Liver (tissue), 8 donors: ENCODE measurements at regions not wholly inside any gene's neighbourhood (a gene's known extent, or its start where the extent isn't known, plus 50 kb on each side); places are given as distances from the start of the nearest gene placed in this dataset.
"Not testable (repeated sequence)": the region's sequence is repeated elsewhere in the genome, so short reads cannot be mapped to it uniquely, and the experiment has no call there.

Source experiments
- DNase-seq: peaks from one replicate; pipeline ENCODE4 v3.0.0-alpha.2; 2017; ENCODE audit warnings: low spot score
- H3K27ac ChIP-seq, 2 donors: one replicate each; pipeline ENCODE4 v1.7.0; 2013; ENCODE audit warnings: inconsistent platforms in 2 of 2, low read length in 2 of 2, control low read depth in 1 of 2, low read depth in 1 of 2, mild to moderate bottlenecking in 1 of 2
- H3K27me3 ChIP-seq, 4 donors: one replicate each; pipeline versions ENCODE4 v1.6.1 to v1.7.0; 2013; ENCODE audit warnings: low read length in 3 of 4, inconsistent platforms in 1 of 4, mild to moderate bottlenecking in 1 of 4, moderate library complexity in 1 of 4; ENCODE audit not compliant: control insufficient read depth in 4 of 4, insufficient read depth in 4 of 4
- H3K36me3 ChIP-seq, 4 donors: one replicate each; pipeline versions ENCODE4 v1.6.1 to v1.7.0; 2013; ENCODE audit warnings: low read length in 3 of 4, mild to moderate bottlenecking in 3 of 4, low read depth in 1 of 4, moderate library complexity in 1 of 4; ENCODE audit not compliant: control insufficient read depth in 4 of 4, insufficient read depth in 3 of 4
- H3K4me1 ChIP-seq, 4 donors: one replicate each; pipeline versions ENCODE4 v1.6.1 to v1.7.0; 2013; ENCODE audit warnings: low read length in 3 of 4, mild to moderate bottlenecking in 3 of 4, moderate library complexity in 1 of 4; ENCODE audit not compliant: control insufficient read depth in 4 of 4, insufficient read depth in 4 of 4
- H3K4me3 ChIP-seq, 3 donors: one replicate each; pipeline versions ENCODE4 v1.6.1 to v1.7.0; 2013; ENCODE audit warnings: low read length in 3 of 3, control low read depth in 1 of 3, low read depth in 1 of 3, mild to moderate bottlenecking in 1 of 3
- H3K9ac ChIP-seq, 2 donors: one replicate each; pipeline ENCODE4 v1.7.0; 2013; ENCODE audit warnings: low read length in 2 of 2, mild to moderate bottlenecking in 2 of 2, moderate library complexity in 2 of 2, control low read depth in 1 of 2, low read depth in 1 of 2
- H3K9me3 ChIP-seq, 4 donors: one replicate each; pipeline versions ENCODE4 v1.6.1 to v1.7.0; 2013; ENCODE audit warnings: low read length in 3 of 4; ENCODE audit not compliant: control insufficient read depth in 4 of 4
- EGR1 ChIP-seq, 2 donors: IDR thresholded peaks; 2 replicates each; pipeline ENCODE4 v1.6.1; 2016 to 2018; ENCODE audit warnings: antibody characterized with exemption in 2 of 2, low read depth in 2 of 2
- FOXA1 ChIP-seq: IDR thresholded peaks from 2 replicates; pipeline ENCODE4 v1.6.1; 2016; ENCODE audit warnings: antibody characterized with exemption
- FOXA2 ChIP-seq: IDR thresholded peaks from 2 replicates; pipeline ENCODE4 v1.6.1; 2016; ENCODE audit warnings: antibody characterized with exemption
- GABPA ChIP-seq, 2 donors: IDR thresholded peaks in 1 of 2; conservative IDR thresholded peaks in 1 of 2; 2 replicates each; pipeline ENCODE4 v1.6.1; 2016; ENCODE audit warnings: antibody characterized with exemption in 2 of 2, mild to moderate bottlenecking in 1 of 2, moderate library complexity in 1 of 2
- HNF4A ChIP-seq, 2 donors: conservative IDR thresholded peaks; 2 replicates each; pipeline ENCODE4 v1.6.1; 2016; ENCODE audit warnings: antibody characterized with exemption in 2 of 2, mild to moderate bottlenecking in 2 of 2
- HNF4G ChIP-seq: IDR thresholded peaks from 2 replicates; pipeline ENCODE4 v1.6.1; 2016; ENCODE audit warnings: antibody characterized with exemption
- JUND ChIP-seq, 2 donors: IDR thresholded peaks; 2 replicates each; pipeline ENCODE4 v1.6.1; 2016; ENCODE audit warnings: antibody characterized with exemption in 2 of 2
- NR2F2 ChIP-seq: IDR thresholded peaks from 2 replicates; pipeline ENCODE4 v1.6.1; 2016; ENCODE audit warnings: antibody characterized with exemption
- RAD21 ChIP-seq, 2 donors: IDR thresholded peaks; 2 replicates each; pipeline ENCODE4 v1.6.1; 2016; ENCODE audit warnings: antibody characterized with exemption in 2 of 2, mild to moderate bottlenecking in 2 of 2
- REST ChIP-seq: IDR thresholded peaks from 2 replicates; pipeline ENCODE4 v1.6.1; 2016; ENCODE audit warnings: antibody characterized with exemption, mild to moderate bottlenecking
- RXRA ChIP-seq, 2 donors: IDR thresholded peaks; 2 replicates each; pipeline ENCODE4 v1.6.1; 2017 to 2018; ENCODE audit warnings: antibody characterized with exemption in 2 of 2, mild to moderate bottlenecking in 1 of 2
- SP1 ChIP-seq: IDR thresholded peaks from 2 replicates; pipeline ENCODE4 v1.6.1; 2018; ENCODE audit warnings: antibody characterized with exemption, mild to moderate bottlenecking
- TAF1 ChIP-seq: conservative IDR thresholded peaks from 2 replicates; pipeline ENCODE4 v1.6.1; 2016; ENCODE audit warnings: antibody characterized with exemption, mild to moderate bottlenecking
- YY1 ChIP-seq: IDR thresholded peaks from 2 replicates; pipeline ENCODE4 v1.6.1; 2016; ENCODE audit warnings: antibody characterized with exemption, mild to moderate bottlenecking
- WGBS: extraction: QIAGEN DNeasy Blood & Tissue Kit; methylation state at CpG from one replicate; pipeline ENCODE4 v1.1.7; 2013; 5-methylcytosine and 5-hydroxymethylcytosine counted together
- TF ChIP-seq, protein P1 (sequence below): fragments of 150-350 bp; IDR thresholded peaks from 2 replicates; pipeline ENCODE4 v1.5.1; 2017; ENCODE audit warnings: improper control_type of control experiment, low read depth, low read length; ENCODE audit not compliant: missing input control
- TF ChIP-seq, protein P2 (sequence below): IDR thresholded peaks from 2 replicates; pipeline ENCODE4 v1.6.1; 2016; ENCODE audit warnings: antibody characterized with exemption
- TF ChIP-seq, protein P3 (sequence below): IDR thresholded peaks from 2 replicates; pipeline ENCODE4 v1.6.1; 2016; ENCODE audit warnings: antibody characterized with exemption
- TF ChIP-seq, protein P4 (sequence below): IDR thresholded peaks from 2 replicates; pipeline ENCODE4 v1.6.1; 2016; ENCODE audit warnings: antibody characterized with exemption
- donor health status: healthy.
- donor health status: healthy.
- donor health status: healthy.
- donor health status: healthy.
- donor health status: healthy.

GRCh38 chr6:167690931-167691330, 135.8 kb upstream of the AFDN start:
- no peak overlapping the region for H3K4me3 ChIP-seq
- WGBS: 89% methylated on average over 6 of the region's 6 CpGs
- TF ChIP-seq GABPA (IDR thresholded peaks at IDR 0.05 in 1 of 2, conservative IDR thresholded peaks at IDR 0.05 in 1 of 2) (no peak), NR2F2 (no peak), RXRA (IDR thresholded peaks at IDR 0.05) (no peak), FOXA1 (no peak), JUND (IDR thresholded peaks at IDR 0.05) (no peak), HNF4A (conservative IDR thresholded peaks at IDR 0.05) (no peak)
- TF ChIP-seq, protein P1, sequence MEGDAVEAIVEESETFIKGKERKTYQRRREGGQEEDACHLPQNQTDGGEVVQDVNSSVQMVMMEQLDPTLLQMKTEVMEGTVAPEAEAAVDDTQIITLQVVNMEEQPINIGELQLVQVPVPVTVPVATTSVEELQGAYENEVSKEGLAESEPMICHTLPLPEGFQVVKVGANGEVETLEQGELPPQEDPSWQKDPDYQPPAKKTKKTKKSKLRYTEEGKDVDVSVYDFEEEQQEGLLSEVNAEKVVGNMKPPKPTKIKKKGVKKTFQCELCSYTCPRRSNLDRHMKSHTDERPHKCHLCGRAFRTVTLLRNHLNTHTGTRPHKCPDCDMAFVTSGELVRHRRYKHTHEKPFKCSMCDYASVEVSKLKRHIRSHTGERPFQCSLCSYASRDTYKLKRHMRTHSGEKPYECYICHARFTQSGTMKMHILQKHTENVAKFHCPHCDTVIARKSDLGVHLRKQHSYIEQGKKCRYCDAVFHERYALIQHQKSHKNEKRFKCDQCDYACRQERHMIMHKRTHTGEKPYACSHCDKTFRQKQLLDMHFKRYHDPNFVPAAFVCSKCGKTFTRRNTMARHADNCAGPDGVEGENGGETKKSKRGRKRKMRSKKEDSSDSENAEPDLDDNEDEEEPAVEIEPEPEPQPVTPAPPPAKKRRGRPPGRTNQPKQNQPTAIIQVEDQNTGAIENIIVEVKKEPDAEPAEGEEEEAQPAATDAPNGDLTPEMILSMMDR: no peak
- no peaks in the 10 kb centered on the region for H3K27me3 ChIP-seq
- no peak for DNase-seq
- no peaks in the 10 kb centered on the region for H3K36me3 ChIP-seq
- no peak overlapping the region for H3K9ac ChIP-seq
- H3K27ac ChIP-seq: no peak overlapping the region
- H3K4me1 ChIP-seq: peaks cover 3 to 5% (median 4%) of the 10 kb centered on the region in 4 donors
- no peaks in the 10 kb centered on the region for H3K9me3 ChIP-seq

DNA sequence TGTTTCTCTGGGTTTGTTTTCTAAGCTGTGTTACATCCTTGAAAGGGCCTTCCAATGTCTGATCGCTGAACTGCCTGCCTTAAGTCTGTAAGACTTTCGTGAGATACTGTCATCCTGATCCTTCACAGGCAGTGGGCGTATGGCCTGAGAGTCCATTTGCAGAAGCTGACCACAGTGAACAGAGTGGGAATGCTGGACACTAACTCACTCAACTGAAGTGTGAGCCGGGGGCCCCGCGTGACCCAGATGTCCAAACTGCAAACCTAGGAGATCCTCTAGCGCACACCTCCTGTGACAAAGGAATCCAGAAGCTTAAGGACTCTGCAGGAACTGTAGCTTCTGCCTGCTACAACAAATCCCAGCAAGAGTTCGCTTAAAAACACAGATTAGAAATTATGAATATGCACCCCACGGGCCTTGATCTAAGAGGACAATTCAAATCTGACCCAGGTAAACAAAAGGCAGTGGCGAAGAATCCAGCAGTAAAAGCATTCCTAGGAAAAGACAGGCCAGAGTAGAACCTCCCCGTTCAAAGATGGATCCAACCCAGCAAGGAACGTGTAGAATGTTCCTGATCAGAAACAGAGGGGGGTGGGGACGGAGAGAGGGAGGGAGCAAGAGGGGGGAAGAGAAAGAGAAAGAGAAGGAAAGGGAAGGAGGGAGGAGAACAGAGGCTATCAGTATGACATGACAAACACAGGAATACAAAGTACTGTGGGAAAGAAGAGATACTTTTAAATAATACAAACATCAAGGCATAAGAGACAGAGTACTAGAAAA, 135.0 kb upstream of the AFDN start:
- TF ChIP-seq RAD21 (IDR thresholded peaks at IDR 0.05) (no peak), YY1 (no peak), SP1 (no peak), FOXA1 (no peak), HNF4G (no peak), GABPA (IDR thresholded peaks at IDR 0.05 in 1 of 2, conservative IDR thresholded peaks at IDR 0.05 in 1 of 2) (no peak), TAF1 (no peak), EGR1 (IDR thresholded peaks at IDR 0.05; ENCODE audit: low read depth in 2 of 2) (no peak), REST (no peak), NR2F2 (no peak), FOXA2 (no peak), RXRA (IDR thresholded peaks at IDR 0.05) (no peak), JUND (IDR thresholded peaks at IDR 0.05) (no peak), HNF4A (conservative IDR thresholded peaks at IDR 0.05) (no peak)
- TF ChIP-seq, protein P2, sequence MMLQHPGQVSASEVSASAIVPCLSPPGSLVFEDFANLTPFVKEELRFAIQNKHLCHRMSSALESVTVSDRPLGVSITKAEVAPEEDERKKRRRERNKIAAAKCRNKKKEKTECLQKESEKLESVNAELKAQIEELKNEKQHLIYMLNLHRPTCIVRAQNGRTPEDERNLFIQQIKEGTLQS: no peak
- TF ChIP-seq, protein P3, sequence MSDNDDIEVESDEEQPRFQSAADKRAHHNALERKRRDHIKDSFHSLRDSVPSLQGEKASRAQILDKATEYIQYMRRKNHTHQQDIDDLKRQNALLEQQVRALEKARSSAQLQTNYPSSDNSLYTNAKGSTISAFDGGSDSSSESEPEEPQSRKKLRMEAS: no peak
- TF ChIP-seq, protein P4, sequence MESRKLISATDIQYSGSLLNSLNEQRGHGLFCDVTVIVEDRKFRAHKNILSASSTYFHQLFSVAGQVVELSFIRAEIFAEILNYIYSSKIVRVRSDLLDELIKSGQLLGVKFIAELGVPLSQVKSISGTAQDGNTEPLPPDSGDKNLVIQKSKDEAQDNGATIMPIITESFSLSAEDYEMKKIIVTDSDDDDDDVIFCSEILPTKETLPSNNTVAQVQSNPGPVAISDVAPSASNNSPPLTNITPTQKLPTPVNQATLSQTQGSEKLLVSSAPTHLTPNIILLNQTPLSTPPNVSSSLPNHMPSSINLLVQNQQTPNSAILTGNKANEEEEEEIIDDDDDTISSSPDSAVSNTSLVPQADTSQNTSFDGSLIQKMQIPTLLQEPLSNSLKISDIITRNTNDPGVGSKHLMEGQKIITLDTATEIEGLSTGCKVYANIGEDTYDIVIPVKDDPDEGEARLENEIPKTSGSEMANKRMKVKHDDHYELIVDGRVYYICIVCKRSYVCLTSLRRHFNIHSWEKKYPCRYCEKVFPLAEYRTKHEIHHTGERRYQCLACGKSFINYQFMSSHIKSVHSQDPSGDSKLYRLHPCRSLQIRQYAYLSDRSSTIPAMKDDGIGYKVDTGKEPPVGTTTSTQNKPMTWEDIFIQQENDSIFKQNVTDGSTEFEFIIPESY: no peak
- TF ChIP-seq, protein P1: no peak
- Histone ChIP-seq H3K27me3 (no peaks in the 10 kb centered on the region), H3K9me3 (no peaks in the 10 kb centered on the region), H3K27ac (no peak overlapping the region), H3K36me3 (no peaks in the 10 kb centered on the region), H3K4me1 (peaks cover 3 to 5% (median 4%) of the 10 kb centered on the region in 4 donors), H3K4me3 (no peak overlapping the region), H3K9ac (no peak overlapping the region)
- DNase-seq: no peak
- WGBS: 92% methylated on average over 13 of the region's 13 CpGs

DNA sequence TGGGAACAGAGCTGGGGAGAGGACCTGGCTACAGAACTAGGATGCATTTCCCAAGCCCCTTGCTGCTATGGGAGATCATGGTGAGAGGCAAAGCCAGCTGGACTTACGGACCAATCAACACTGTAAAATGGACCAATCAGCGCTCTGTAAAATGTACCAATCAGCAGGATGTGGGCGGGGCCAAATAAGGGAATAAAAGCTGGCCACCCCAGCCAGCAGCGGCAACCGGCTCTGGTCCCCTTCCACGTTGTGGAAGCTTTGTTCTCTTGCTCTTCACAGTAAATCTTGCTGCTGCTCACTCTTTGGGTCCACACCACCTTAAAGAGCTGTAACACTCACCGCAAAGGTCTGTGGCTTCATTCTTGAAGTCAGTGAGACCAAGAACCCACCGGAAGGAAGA, 133.2 kb upstream of the AFDN start:
- not testable (repeated sequence) for H3K27ac ChIP-seq, H3K4me1 ChIP-seq, H3K9me3 ChIP-seq, H3K36me3 ChIP-seq, DNase-seq, H3K9ac ChIP-seq, H3K27me3 ChIP-seq, H3K4me3 ChIP-seq
- WGBS: 94% methylated on average over 8 of the region's 8 CpGs
